Mesothelial cell of epicardium (in vitro differentiated cells): ENCODE measurements at regions not wholly inside any gene's neighbourhood (a gene's known extent, or its start where the extent isn't known, plus 50 kb on each side); places are given as distances from the start of the nearest gene placed in this dataset.

ENCODE experiments used
- DNase-seq, 2 experiments: peaks; one replicate each; pipeline ENCODE4 v3.0.0; 2021; ENCODE audit warnings: low spot score in 2 of 2; ENCODE audit not compliant: unreplicated experiment in 2 of 2
- H3K27ac Mint-ChIP-seq: 2 replicates; pipeline ENCODE4 v1.8.0; 2021; ENCODE audit warnings: mixed read lengths
- H3K27me3 Mint-ChIP-seq: 2 replicates; pipeline ENCODE4 v1.8.0; 2021; ENCODE audit warnings: low read depth, mixed read lengths
- H3K36me3 Mint-ChIP-seq: 2 replicates; pipeline ENCODE4 v1.8.0; 2021; ENCODE audit warnings: mixed read lengths
- H3K4me1 Mint-ChIP-seq: 2 replicates; pipeline ENCODE4 v1.8.0; 2021; ENCODE audit warnings: mixed read lengths
- H3K4me3 Mint-ChIP-seq: 2 replicates; pipeline ENCODE4 v1.8.0; 2021; ENCODE audit warnings: mild to moderate bottlenecking, moderate library complexity, mixed read lengths
- H3K9me3 Mint-ChIP-seq: 2 replicates; pipeline ENCODE4 v1.8.0; 2021; ENCODE audit warnings: mixed read lengths
- TF ChIP-seq, protein P1 (sequence below): fragments of 200-600 bp; sonication (generic); IDR thresholded peaks from one replicate; pipeline ENCODE4 v1.5.0; 2021; ENCODE audit warnings: antibody characterized with exemption; ENCODE audit not compliant: unreplicated experiment

DNA sequence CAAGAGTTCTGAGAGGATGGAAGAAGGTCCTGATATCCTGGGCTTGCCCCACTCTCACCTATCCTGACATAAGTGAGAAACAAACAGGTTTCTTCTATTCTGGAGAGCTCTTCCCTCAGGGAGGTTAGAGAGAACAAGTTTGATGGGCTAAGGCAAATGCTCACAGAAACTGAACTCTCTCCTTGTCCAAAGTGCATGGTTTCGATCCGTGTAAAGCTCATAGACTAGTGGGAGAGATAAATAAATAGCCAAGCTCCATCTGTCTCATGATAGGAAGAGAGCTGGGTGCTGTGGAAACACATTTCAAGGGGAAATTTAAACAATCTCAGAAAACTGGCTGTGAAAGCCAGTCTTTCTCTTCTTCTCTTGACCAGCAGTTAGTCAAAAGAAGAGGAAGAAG, 459.5 kb upstream of the LARGE1 start:
- no peaks in the 10 kb centered on the region for H3K36me3 Mint-ChIP-seq
- peaks cover 13% of the 10 kb centered on the region for H3K9me3 Mint-ChIP-seq
- H3K4me1 Mint-ChIP-seq, result no peaks in the 10 kb centered on the region
- peaks cover 6% of the 10 kb centered on the region for H3K27me3 Mint-ChIP-seq
- no peak for DNase-seq
- H3K4me3 Mint-ChIP-seq, result no peak overlapping the region
- TF ChIP-seq, protein P1, sequence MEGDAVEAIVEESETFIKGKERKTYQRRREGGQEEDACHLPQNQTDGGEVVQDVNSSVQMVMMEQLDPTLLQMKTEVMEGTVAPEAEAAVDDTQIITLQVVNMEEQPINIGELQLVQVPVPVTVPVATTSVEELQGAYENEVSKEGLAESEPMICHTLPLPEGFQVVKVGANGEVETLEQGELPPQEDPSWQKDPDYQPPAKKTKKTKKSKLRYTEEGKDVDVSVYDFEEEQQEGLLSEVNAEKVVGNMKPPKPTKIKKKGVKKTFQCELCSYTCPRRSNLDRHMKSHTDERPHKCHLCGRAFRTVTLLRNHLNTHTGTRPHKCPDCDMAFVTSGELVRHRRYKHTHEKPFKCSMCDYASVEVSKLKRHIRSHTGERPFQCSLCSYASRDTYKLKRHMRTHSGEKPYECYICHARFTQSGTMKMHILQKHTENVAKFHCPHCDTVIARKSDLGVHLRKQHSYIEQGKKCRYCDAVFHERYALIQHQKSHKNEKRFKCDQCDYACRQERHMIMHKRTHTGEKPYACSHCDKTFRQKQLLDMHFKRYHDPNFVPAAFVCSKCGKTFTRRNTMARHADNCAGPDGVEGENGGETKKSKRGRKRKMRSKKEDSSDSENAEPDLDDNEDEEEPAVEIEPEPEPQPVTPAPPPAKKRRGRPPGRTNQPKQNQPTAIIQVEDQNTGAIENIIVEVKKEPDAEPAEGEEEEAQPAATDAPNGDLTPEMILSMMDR, result no peak
- no peak overlapping the region for H3K27ac Mint-ChIP-seq

DNA sequence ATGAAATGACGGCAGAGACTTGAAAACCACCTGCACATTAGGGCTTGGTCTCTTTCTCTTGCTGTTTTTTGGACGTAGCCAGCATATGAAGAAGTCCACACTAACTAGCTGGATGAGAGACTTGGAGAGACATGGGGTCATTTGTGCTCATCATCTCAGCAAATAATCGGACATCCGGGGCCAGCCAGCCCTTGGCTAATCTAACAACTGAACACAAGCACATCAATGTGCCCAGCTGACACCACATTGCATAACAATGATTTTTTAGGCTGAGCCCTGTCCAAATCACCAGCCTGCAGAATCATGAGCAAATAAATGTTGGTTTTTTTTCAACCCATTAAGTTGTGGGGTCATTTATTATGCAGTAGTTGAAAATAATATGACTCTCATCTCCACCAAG, 460.3 kb upstream of the LARGE1 start:
- Mint-ChIP-seq H3K27me3 (peaks cover 6% of the 10 kb centered on the region), H3K36me3 (no peaks in the 10 kb centered on the region), H3K9me3 (peaks cover 13% of the 10 kb centered on the region), H3K27ac (no peak overlapping the region), H3K4me1 (no peaks in the 10 kb centered on the region), H3K4me3 (no peak overlapping the region)
- no peak for DNase-seq
- TF ChIP-seq, protein P1, result no peak

DNA sequence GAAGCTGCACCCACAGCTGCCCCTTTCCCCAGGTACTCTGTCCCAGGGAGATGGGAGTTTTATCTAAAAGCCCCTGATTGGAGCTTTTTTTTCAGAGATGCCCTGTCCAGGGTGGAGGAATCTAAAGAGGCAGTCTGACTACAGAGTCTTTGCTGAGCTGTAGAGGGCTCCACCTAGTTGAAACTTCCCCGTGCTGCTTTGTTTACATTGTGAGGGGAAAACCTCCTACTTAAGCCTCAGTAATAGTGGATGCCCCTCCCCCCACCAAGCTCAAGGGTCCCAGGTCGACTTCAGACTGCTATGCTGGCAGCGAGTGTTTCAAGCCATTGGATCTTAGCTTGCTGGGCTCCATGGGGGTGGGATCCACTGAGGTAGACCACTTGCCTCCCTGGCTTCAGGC, 470.1 kb upstream of the LARGE1 start:
- Mint-ChIP-seq H3K27ac (no peak overlapping the region), H3K9me3 (peaks cover 34% of the 10 kb centered on the region), H3K27me3 (no peaks in the 10 kb centered on the region), H3K4me3 (no peak overlapping the region), H3K4me1 (no peaks in the 10 kb centered on the region), H3K36me3 (no peaks in the 10 kb centered on the region)
- TF ChIP-seq, protein P1, result no peak
- DNase-seq, result no peak

DNA sequence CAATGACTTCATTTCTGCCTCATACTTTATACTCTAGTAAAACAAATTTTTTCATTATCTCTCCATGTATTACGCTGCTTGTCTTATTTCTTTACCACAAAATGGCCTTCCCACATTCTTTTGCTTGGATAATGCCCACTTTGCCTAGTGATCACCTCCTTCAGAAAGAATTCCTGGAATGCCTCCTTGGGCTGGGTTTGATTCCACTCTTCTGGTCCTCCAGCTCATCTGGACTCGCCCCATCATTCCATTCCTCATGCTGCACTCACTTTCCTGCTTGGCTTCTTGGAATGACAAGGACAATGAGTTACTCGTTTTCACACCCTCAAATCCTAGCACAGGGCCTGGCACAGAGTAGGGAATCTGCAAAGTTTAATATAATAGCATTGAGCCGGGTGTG, 475.1 kb upstream of the LARGE1 start:
- Mint-ChIP-seq H3K4me3 (no peak overlapping the region), H3K4me1 (no peaks in the 10 kb centered on the region), H3K27ac (no peak overlapping the region), H3K9me3 (peaks cover 8% of the 10 kb centered on the region), H3K36me3 (no peaks in the 10 kb centered on the region), H3K27me3 (peaks cover 1% of the 10 kb centered on the region)
- TF ChIP-seq, protein P1, result no peak
- no peak for DNase-seq

DNA sequence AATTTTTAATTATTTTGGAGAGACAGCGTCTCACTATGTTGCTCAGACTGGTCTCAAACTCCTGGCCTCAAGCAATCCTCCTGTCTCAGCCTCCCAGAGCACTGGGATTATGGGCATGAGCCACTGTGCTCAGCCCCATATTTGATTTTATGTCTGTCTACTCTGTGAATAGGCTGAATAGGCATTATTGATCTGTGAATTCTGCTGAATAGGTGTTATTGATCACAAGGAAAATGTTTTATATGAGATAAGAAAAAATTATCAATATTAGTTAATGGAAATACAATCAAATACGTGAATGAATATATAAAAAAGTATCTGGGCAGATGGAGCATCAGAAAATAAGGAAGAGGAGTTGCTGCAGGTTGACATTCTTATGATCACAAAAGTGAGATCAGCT, 483.4 kb upstream of the LARGE1 start:
- no peaks in the 10 kb centered on the region for H3K36me3 Mint-ChIP-seq
- no peak for DNase-seq
- H3K9me3 Mint-ChIP-seq, result peaks cover 3% of the 10 kb centered on the region
- no peak overlapping the region for H3K4me3 Mint-ChIP-seq
- peaks cover 11% of the 10 kb centered on the region for H3K27me3 Mint-ChIP-seq
- H3K4me1 Mint-ChIP-seq, result no peaks in the 10 kb centered on the region
- TF ChIP-seq, protein P1, result no peak
- H3K27ac Mint-ChIP-seq, result no peak overlapping the region

DNA sequence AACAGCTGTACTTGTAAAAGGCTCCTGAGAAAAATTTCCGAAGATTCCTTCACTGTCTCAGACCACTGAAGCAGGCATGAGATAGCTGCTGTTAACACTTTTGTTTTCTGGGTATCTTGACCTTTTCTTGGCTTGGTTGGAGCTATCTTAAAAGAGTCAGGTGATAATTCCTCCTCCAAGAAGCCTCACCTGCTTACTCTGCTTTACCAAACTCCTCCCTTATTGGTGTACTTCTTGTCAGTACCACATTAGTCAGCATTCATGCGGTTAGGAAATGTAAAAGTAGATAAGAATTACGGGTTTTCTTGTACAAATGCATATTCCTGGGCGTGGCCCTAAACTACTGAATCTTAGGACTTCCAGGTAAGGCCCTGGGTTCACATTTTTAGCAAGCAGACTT, 489.8 kb upstream of the LARGE1 start:
- no peaks in the 10 kb centered on the region for H3K4me1 Mint-ChIP-seq
- H3K4me3 Mint-ChIP-seq, result no peak overlapping the region
- H3K36me3 Mint-ChIP-seq, result no peaks in the 10 kb centered on the region
- DNase-seq, result no peak
- peaks cover 13% of the 10 kb centered on the region for H3K27me3 Mint-ChIP-seq
- no peaks in the 10 kb centered on the region for H3K9me3 Mint-ChIP-seq
- TF ChIP-seq, protein P1, result no peak
- H3K27ac Mint-ChIP-seq, result no peak overlapping the region
